CD4-positive, alpha-beta T cell treated with Interleukin-10 for 1 hour (primary cell): ENCODE measurements at regions not wholly inside any gene's neighbourhood (a gene's known extent, or its start where the extent isn't known, plus 50 kb on each side); places are given as distances from the start of the nearest gene placed in this dataset.
"Not testable (repeated sequence)": the region's sequence is repeated elsewhere in the genome, so short reads cannot be mapped to it uniquely, and the experiment has no call there.

ENCODE experiments used
- DNase-seq: peaks from one replicate; pipeline ENCODE4 v3.0.0-alpha.2; 2020

DNA sequence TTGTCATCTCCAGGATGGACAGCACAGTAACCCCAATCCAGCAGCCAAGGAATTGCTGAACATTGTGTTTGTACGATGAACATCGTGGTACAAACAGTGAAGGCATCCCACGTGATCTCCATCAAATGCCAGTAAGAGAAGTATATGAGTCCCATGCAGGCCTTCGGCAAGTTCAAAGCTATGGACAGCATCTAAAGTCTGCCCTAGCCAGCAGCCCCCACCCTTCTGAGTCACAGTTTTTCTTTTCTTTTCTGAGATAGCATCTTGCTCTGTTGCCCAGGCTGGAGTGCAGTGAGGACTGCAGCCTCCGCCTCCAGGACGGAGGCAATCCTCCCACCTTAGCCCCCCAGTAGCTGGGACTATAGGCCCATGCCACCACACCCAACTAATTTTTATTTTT is 71.0 kb upstream of the SRD5A2 start:
- no peak for DNase-seq

DNA sequence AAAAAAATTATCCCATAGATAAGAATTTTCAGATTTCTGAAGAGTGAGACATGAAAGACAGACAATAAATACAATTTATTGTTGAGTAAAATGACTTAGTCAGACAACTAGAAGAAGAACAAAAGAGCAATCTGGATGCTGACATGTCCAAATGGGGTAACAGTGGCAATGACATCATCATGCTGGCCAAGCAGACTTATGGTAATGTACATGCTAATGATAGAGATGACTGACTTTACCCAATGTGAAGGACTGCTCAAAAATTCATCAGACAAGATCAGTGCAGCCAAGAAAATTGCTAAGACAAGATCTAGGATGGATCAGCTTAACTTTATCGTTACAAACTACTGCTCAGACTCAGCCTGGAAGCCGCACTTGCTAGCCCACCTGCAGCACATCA is 70.5 kb upstream of the SRD5A2 start:
- DNase-seq = no peak

DNA sequence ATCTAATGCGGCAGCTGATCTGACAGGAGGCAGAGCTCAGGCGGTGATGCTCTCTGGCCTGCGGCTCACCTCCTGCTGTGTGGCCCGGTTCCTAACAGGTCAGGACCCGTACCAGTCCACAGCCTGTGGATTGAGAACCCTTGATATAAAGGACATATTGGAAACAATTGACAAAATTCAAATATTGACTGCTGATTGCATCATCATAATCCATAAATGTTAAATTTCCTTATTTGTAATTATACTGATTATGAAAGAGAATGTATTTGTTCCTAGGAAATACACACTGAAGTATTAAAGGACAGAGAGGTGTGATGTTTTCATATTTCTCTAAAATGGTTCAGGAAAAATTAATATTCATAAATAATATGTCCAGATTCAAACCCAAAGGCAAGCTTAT is 63.8 kb upstream of the SRD5A2 start:
- no peak for DNase-seq

DNA sequence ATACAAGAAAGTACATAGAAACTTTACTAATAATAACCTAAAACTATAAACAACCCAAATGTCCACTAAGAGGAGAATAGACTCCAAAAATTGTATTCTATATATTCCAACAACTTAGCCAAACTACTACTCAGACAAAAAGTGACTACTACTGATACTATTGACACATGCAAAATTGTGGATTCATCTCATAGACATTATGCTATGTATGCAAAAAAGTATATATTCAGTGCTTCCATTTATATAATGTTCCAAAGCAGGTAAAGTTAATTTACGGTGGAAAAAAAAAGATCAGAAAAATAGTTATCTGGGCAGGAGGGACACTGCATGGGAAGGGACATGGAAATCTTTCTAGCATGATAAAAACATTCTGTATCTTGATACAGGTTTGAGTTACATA is 62.0 kb upstream of the SRD5A2 start:
- no peak for DNase-seq

DNA sequence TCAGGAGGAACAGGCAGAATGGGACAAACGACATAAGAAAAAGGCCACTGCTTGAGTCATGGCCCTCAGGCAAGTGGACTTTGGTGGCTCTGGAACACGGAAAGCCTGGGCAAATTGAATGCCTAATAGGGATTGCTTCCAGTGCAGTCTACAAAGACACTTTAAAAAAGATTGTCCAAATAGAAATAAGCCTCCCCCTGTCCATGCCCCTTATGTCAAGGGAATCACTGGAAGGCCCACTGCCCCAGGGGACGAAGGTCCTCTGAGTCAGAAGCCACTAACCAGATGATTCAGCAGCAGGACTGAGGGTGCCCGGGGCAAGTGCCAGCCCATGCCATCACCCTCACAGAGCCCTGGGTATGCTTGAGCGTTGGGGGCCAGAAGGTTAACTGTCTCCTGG is 51.5 kb upstream of the SRD5A2 start:
- not testable (repeated sequence) for DNase-seq
